Right lobe of liver (tissue), 4 donors: ENCODE measurements at regions not wholly inside any gene's neighbourhood (a gene's known extent, or its start where the extent isn't known, plus 50 kb on each side); places are given as distances from the start of the nearest gene placed in this dataset.

Experiments used
- POLR2A ChIP-seq: fragments of 450-650 bp; IDR thresholded peaks from one replicate; pipeline ENCODE4 v1.6.1; 2017; ENCODE audit warnings: antibody characterized with exemption, mild to moderate bottlenecking
- TF ChIP-seq, protein P1 (sequence below), 4 donors: fragments of 200-600 bp in 3 of 4; fragments of 450-650 bp in 1 of 4; IDR thresholded peaks; one replicate each; pipeline versions ENCODE4 v1.5.1 to v1.8.0; 2016 to 2022; ENCODE audit warnings: antibody characterized with exemption in 4 of 4, mild to moderate bottlenecking in 2 of 4
- donor health status: DM: no; HTN: no; CAD: no.
- donor health status: DM: no; HTN: no; CAD: no.
- donor health status: DM: no; HTN: yes; CAD: no.

- TF ChIP-seq, protein P1, sequence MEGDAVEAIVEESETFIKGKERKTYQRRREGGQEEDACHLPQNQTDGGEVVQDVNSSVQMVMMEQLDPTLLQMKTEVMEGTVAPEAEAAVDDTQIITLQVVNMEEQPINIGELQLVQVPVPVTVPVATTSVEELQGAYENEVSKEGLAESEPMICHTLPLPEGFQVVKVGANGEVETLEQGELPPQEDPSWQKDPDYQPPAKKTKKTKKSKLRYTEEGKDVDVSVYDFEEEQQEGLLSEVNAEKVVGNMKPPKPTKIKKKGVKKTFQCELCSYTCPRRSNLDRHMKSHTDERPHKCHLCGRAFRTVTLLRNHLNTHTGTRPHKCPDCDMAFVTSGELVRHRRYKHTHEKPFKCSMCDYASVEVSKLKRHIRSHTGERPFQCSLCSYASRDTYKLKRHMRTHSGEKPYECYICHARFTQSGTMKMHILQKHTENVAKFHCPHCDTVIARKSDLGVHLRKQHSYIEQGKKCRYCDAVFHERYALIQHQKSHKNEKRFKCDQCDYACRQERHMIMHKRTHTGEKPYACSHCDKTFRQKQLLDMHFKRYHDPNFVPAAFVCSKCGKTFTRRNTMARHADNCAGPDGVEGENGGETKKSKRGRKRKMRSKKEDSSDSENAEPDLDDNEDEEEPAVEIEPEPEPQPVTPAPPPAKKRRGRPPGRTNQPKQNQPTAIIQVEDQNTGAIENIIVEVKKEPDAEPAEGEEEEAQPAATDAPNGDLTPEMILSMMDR (IDR thresholded peaks at IDR 0.05) = no peak
- TF ChIP-seq POLR2A = no peak
Measured at GRCh38 chrX:115499112-115499805, 61.7 kb upstream of the PLS3 start.
